H9 (cell line): ENCODE measurements at regions not wholly inside any gene's neighbourhood (a gene's known extent, or its start where the extent isn't known, plus 50 kb on each side); places are given as distances from the start of the nearest gene placed in this dataset.

Experiments used
- DNase-seq: peaks from one replicate; pipeline ENCODE4 v3.0.0-alpha.2; 2017
- H2AFZ ChIP-seq: one replicate; pipeline ENCODE4 v1.6.1; 2013; ENCODE audit warnings: mild to moderate bottlenecking, low read length, control low read depth, moderate library complexity
- H2AK5ac ChIP-seq: 2 replicates; pipeline ENCODE4 v1.6.1; 2013; ENCODE audit warnings: low read length, control low read depth, mixed read lengths; ENCODE audit not compliant: insufficient read length
- H2BK120ac ChIP-seq: one replicate; pipeline ENCODE4 v1.6.1; 2013; ENCODE audit warnings: low read depth, mild to moderate bottlenecking, low read length, control low read depth, inconsistent platforms; ENCODE audit not compliant: poor library complexity, severe bottlenecking
- H2BK12ac ChIP-seq: 2 replicates; pipeline ENCODE4 v1.6.1; 2013; ENCODE audit warnings: low read length, control low read depth, mixed read lengths, low read depth; ENCODE audit not compliant: insufficient read length
- H2BK15ac ChIP-seq: 2 replicates; pipeline ENCODE4 v1.6.1; 2013; ENCODE audit warnings: low read depth, low read length, control low read depth
- H2BK20ac ChIP-seq: one replicate; pipeline ENCODE4 v1.6.1; 2013; ENCODE audit warnings: low read depth, mild to moderate bottlenecking, low read length, control low read depth, inconsistent platforms; ENCODE audit not compliant: poor library complexity, severe bottlenecking
- H2BK5ac ChIP-seq: 2 replicates; pipeline ENCODE4 v1.6.1; 2013; ENCODE audit warnings: low read length, control low read depth, mixed read lengths; ENCODE audit not compliant: insufficient read length
- H3K14ac ChIP-seq: 2 replicates; pipeline ENCODE4 v1.6.1; 2013; ENCODE audit warnings: low read length, control low read depth; ENCODE audit not compliant: insufficient read depth
- H3K18ac ChIP-seq: 2 replicates; pipeline ENCODE4 v1.6.1; 2013; ENCODE audit warnings: low read depth, mild to moderate bottlenecking, mixed read lengths, low read length, control low read depth; ENCODE audit not compliant: insufficient read length
- H3K23ac ChIP-seq: 2 replicates; pipeline ENCODE4 v1.6.1; 2013; ENCODE audit warnings: low read length, control low read depth, mixed read lengths, low read depth; ENCODE audit not compliant: insufficient read length
- H3K23me2 ChIP-seq: 2 replicates; pipeline ENCODE4 v1.6.1; 2013; ENCODE audit warnings: low read depth, mild to moderate bottlenecking, mixed read lengths, low read length, control low read depth; ENCODE audit not compliant: insufficient read length, poor library complexity, severe bottlenecking
- H3K27ac ChIP-seq: 2 replicates; pipeline ENCODE4 v1.5.1; 2013; ENCODE audit warnings: low read length, control low read depth, mixed read lengths, low read depth; ENCODE audit not compliant: insufficient read length
- H3K27me3 ChIP-seq: 2 replicates; pipeline ENCODE4 v1.6.1; 2013; ENCODE audit warnings: low read length, control low read depth, inconsistent platforms; ENCODE audit not compliant: insufficient read depth
- H3K4ac ChIP-seq: 2 replicates; pipeline ENCODE4 v1.6.1; 2013; ENCODE audit warnings: low read depth, mild to moderate bottlenecking, control low read depth, inconsistent platforms, low read length, moderate library complexity
- H3K4me1 ChIP-seq: 2 replicates; pipeline ENCODE4 v1.6.1; 2013; ENCODE audit warnings: low read length, control low read depth, inconsistent platforms; ENCODE audit not compliant: insufficient read depth
- H3K4me2 ChIP-seq: 2 replicates; pipeline ENCODE4 v1.6.1; 2013; ENCODE audit warnings: low read length, control low read depth, mixed read lengths; ENCODE audit not compliant: insufficient read length, insufficient read depth
- H3K56ac ChIP-seq: 2 replicates; pipeline ENCODE4 v1.6.1; 2013; ENCODE audit warnings: low read depth, mild to moderate bottlenecking, mixed read lengths, low read length, control low read depth; ENCODE audit not compliant: insufficient read length
- H3K79me1 ChIP-seq: 2 replicates; pipeline ENCODE4 v1.6.1; 2013; ENCODE audit warnings: low read depth, mild to moderate bottlenecking, moderate library complexity, low read length, control low read depth, inconsistent platforms; ENCODE audit not compliant: insufficient read depth, poor library complexity, severe bottlenecking
- H3K79me2 ChIP-seq: 2 replicates; pipeline ENCODE4 v1.6.1; 2013; ENCODE audit warnings: low read length, control low read depth, inconsistent platforms; ENCODE audit not compliant: insufficient read depth
- H3K9ac ChIP-seq: 2 replicates; pipeline ENCODE4 v1.6.1; 2013; ENCODE audit warnings: low read length, control low read depth, mixed read lengths; ENCODE audit not compliant: insufficient read length; ENCODE audit errors: extremely low read depth
- H3K9me3 ChIP-seq: one replicate; pipeline ENCODE4 v1.6.1; 2013; ENCODE audit warnings: low read depth, low read length, inconsistent platforms; ENCODE audit not compliant: control insufficient read depth
- H3T11ph ChIP-seq: one replicate; pipeline ENCODE4 v1.6.1; 2013; ENCODE audit warnings: mild to moderate bottlenecking, low read length, control low read depth, inconsistent platforms
- H4K20me1 ChIP-seq: one replicate; pipeline ENCODE4 v1.6.1; 2013; ENCODE audit not compliant: control insufficient read depth, insufficient read length, insufficient read depth
- H4K5ac ChIP-seq: 2 replicates; pipeline ENCODE4 v1.6.1; 2013; ENCODE audit warnings: low read depth, mild to moderate bottlenecking, mixed read lengths, low read length, control low read depth; ENCODE audit not compliant: insufficient read length
- H4K8ac ChIP-seq: replicated peaks from 2 replicates; pipeline ENCODE4 v1.6.1; 2013; ENCODE audit warnings: low read length, control low read depth, mixed read lengths, low read depth; ENCODE audit not compliant: insufficient read length
- H4K91ac ChIP-seq: 2 replicates; pipeline ENCODE4 v1.6.1; 2013; ENCODE audit warnings: low read depth, mild to moderate bottlenecking, moderate library complexity, mixed read lengths, low read length, control low read depth; ENCODE audit not compliant: insufficient read length
- H3K27ac Mint-ChIP-seq, 3 experiments: 2 replicates in 2 of 3; 3 replicates in 1 of 3; pipeline ENCODE4 v1.8.0; 2020 to 2021; ENCODE audit warnings: mixed read lengths in 3 of 3, mild to moderate bottlenecking in 1 of 3, moderate library complexity in 1 of 3
- H3K27me3 Mint-ChIP-seq: 2 replicates; pipeline ENCODE4 v1.8.0; 2021; ENCODE audit warnings: low read depth, mild to moderate bottlenecking, moderate library complexity, mixed read lengths
- H3K36me3 Mint-ChIP-seq, 3 experiments: 2 replicates in 2 of 3; 3 replicates in 1 of 3; pipeline ENCODE4 v1.8.0; 2020 to 2021; ENCODE audit warnings: low read depth in 3 of 3, mixed read lengths in 3 of 3; ENCODE audit not compliant: insufficient read depth in 1 of 3
- H3K4me1 Mint-ChIP-seq, 2 experiments: 2 replicates each; pipeline ENCODE4 v1.8.0; 2020; ENCODE audit warnings: mixed read lengths in 2 of 2
- H3K4me3 Mint-ChIP-seq, 2 experiments: 2 replicates in 1 of 2; 3 replicates in 1 of 2; pipeline ENCODE4 v1.8.0; 2020 to 2021; ENCODE audit warnings: mild to moderate bottlenecking in 2 of 2, mixed read lengths in 2 of 2, moderate library complexity in 1 of 2
- H3K9me3 Mint-ChIP-seq, 2 experiments: 2 replicates in 1 of 2; 3 replicates in 1 of 2; pipeline ENCODE4 v1.8.0; 2020; ENCODE audit warnings: mild to moderate bottlenecking in 2 of 2, mixed read lengths in 2 of 2, moderate library complexity in 1 of 2
- WGBS: extraction: QIAGEN DNeasy Blood & Tissue Kit; methylation state at CpG from one replicate; pipeline ENCODE4 v1.1.7; 2013; ENCODE audit warnings: missing lambda C conversion rate, low lambda C conversion rate, mixed read lengths; ENCODE audit not compliant: insufficient read length; ENCODE audit errors: extremely low coverage; 5-methylcytosine and 5-hydroxymethylcytosine counted together
- TF ChIP-seq, protein P1 (sequence below): fragments of 200-600 bp; sonication (generic); conservative IDR thresholded peaks from 3 replicates; pipeline ENCODE4 v1.8.0; 2021; ENCODE audit warnings: antibody characterized with exemption, mild to moderate bottlenecking

DNA sequence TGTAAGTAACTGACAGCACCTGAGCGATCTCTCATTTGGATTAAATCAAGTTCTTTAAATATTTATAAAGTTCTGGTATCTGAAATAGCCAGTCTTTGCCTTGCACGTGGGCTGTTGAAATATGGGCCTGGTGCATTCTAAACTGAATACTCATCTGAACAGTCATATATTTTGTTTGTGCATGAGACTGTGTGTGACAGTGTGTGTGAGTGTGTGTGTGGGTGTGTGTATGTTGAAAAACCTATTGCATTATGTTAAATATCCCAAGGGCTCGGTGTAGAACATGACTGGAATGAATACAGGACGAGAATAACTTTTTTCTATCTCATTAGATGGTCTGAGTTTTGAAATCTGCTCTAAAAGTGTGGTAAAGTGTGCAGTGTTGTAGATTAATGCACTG lies 82.4 kb upstream of the TOX3 start:
- DNase-seq: no peak
- H4K8ac ChIP-seq: no peak overlapping the region
- TF ChIP-seq, protein P1, sequence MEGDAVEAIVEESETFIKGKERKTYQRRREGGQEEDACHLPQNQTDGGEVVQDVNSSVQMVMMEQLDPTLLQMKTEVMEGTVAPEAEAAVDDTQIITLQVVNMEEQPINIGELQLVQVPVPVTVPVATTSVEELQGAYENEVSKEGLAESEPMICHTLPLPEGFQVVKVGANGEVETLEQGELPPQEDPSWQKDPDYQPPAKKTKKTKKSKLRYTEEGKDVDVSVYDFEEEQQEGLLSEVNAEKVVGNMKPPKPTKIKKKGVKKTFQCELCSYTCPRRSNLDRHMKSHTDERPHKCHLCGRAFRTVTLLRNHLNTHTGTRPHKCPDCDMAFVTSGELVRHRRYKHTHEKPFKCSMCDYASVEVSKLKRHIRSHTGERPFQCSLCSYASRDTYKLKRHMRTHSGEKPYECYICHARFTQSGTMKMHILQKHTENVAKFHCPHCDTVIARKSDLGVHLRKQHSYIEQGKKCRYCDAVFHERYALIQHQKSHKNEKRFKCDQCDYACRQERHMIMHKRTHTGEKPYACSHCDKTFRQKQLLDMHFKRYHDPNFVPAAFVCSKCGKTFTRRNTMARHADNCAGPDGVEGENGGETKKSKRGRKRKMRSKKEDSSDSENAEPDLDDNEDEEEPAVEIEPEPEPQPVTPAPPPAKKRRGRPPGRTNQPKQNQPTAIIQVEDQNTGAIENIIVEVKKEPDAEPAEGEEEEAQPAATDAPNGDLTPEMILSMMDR: no peak
- Mint-ChIP-seq H3K9me3 (no peaks in the 10 kb centered on the region), H3K27me3 (peaks cover 1% of the 10 kb centered on the region; the same call in 1 of the 2 replicates), H3K27ac (no peak overlapping the region), H3K36me3 (peaks cover 0 to 5% (median 0%) of the 10 kb centered on the region in 3 experiments; a peak in 3 of 7 replicates), H3K4me3 (no peak overlapping the region), H3K4me1 (peaks cover 0 to 6% of the 10 kb centered on the region in 2 experiments; a peak in 1 of 4 replicates)
- H3K9ac ChIP-seq: no peak overlapping the region
- H3K4me2 ChIP-seq: no peak overlapping the region
- H3K14ac ChIP-seq: no peak overlapping the region
- no peak overlapping the region for H4K91ac ChIP-seq
- H3K27ac ChIP-seq: no peak overlapping the region
- H2AFZ ChIP-seq: no peak overlapping the region
- H3K79me1 ChIP-seq: no peaks in the 10 kb centered on the region
- no CpG with 5 or more reads among the region's 4 CpGs for WGBS
- H4K20me1 ChIP-seq: no peaks in the 10 kb centered on the region
- H3K18ac ChIP-seq: no peak overlapping the region
- no peak overlapping the region for H2BK15ac ChIP-seq
- no peaks in the 10 kb centered on the region for H3K23me2 ChIP-seq
- no peak overlapping the region for H2AK5ac ChIP-seq
- H3K23ac ChIP-seq: no peak overlapping the region
- H3T11ph ChIP-seq: no peak overlapping the region
- H3K27me3 ChIP-seq: no peaks in the 10 kb centered on the region
- no peak overlapping the region for H4K5ac ChIP-seq
- no peaks in the 10 kb centered on the region for H3K79me2 ChIP-seq
- no peak overlapping the region for H3K56ac ChIP-seq
- no peak overlapping the region for H2BK120ac ChIP-seq
- H2BK5ac ChIP-seq: no peak overlapping the region
- no peak overlapping the region for H2BK20ac ChIP-seq
- no peaks in the 10 kb centered on the region for H3K4me1 ChIP-seq
- H3K9me3 ChIP-seq: no peaks in the 10 kb centered on the region
- H3K4ac ChIP-seq: no peak overlapping the region
- no peak overlapping the region for H2BK12ac ChIP-seq
